Dermis microvascular lymphatic vessel endothelial cell (primary cell): ENCODE measurements at regions not wholly inside any gene's neighbourhood (a gene's known extent, or its start where the extent isn't known, plus 50 kb on each side); places are given as distances from the start of the nearest gene placed in this dataset.

ENCODE experiments used
- DNase-seq, 2 donors: peaks; one replicate each; pipeline versions ENCODE4 v3.0.0 to v3.0.0-alpha.2; 2010; ENCODE audit warnings: low read depth in 2 of 2

- DNase-seq, result no peak
Observed at GRCh38 chr13:40240293-40240692, 426.1 kb downstream of the FOXO1 start.

DNA sequence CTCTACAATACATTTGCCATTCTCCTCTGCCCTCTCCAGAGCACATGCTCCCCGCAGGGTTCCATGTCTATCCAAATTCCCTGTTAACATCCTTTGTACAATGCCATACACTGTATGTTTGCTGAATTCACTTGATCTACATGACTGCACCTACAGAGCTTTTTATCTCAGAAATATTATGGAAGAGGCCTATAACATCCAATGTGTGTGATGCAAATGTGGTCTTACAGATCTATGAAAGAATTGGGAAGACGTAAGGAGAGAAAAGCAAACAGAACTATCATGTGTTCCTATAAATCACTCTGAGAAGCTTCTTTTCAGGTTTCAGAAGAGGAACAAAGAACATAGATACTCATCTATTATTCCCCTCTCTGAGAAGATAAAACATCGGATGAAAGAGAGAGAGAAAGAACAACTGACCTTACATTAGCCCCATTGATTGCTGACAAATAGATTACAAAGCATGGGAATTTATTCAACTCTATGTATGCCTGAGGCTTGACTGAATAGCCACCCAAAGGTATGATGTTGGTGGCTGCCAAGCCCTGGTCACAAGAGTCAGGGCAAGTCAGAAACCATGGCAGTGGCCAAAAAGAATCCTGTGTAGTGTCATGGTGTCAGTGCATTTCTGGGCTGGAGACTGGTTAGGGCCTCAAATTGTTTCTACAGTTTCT lies 425.2 kb downstream of the FOXO1 start:
- no peak for DNase-seq

- no peak for DNase-seq
Observed at GRCh38 chr13:40243047-40243446, 423.4 kb downstream of the FOXO1 start.

- no peak for DNase-seq
Observed at GRCh38 chr13:40243982-40244381, 422.5 kb downstream of the FOXO1 start.

DNA sequence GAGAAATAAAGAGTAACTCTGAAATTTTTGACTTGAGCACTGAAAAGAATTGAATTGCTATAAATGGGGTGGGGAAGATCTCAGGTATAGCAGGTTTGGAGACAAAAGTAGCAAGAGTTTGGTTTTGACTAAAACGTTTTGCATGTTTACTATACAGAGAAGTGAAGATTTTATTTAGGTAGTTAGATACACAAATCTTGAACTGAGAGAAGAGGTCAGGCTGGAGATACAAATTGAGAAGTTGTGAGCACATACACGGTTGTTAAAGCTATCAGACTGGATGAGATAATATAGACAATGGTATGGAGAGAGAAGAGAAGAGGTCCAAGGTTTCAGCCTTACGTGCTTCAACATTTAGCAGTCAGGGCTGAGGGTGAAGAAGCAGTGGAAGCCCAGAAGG lies 420.9 kb downstream of the FOXO1 start:
- no peak for DNase-seq

- DNase-seq, result no peak
Observed at GRCh38 chr13:40247845-40248244, 418.6 kb downstream of the FOXO1 start.

GRCh38 chr13:40251343-40252032 lies 415.0 kb downstream of the FOXO1 start:
- DNase-seq, result no peak

DNA sequence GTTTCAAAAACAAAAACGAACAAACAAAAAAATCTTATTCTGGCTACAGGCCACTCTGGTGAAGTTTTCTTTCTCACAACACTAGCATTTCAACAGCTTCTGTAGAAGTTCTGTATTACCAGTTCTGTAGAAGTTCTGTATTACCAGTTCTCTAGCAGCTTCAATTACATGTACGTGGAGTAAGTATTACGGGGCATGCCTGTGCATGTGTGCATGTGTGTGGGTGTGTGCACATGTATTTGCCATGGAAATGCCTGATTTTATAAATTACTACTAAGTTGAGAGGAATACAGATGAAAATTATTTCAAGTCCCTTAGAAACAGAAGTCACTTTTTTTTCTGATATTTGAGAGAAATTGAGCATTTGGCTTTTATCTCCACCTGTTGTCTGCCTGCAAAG lies 414.2 kb downstream of the FOXO1 start:
- DNase-seq, result no peak

GRCh38 chr13:40252676-40253075 lies 413.8 kb downstream of the FOXO1 start:
- DNase-seq, result no peak

DNA sequence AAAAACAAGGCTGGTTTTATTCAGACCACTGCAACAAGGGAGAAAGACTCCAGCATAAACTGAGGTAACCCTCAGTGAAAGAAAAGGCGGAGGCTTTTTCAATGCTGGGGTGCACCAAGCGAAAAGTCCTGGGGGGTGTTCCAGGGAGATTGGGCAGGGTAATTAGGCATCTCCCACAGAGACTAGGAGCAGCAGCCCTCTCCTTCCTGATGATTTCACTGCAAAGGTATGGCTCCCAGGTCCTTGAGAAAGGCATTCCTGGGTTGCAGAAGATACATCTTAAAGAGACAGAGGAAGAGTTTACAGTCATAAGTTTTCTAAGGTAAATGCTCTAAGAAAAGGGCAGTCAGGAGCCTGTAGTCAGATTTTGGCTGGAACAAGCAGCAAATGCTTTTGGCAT lies 412.0 kb downstream of the FOXO1 start:
- DNase-seq, result no peak

GRCh38 chr13:40255551-40255950 lies 410.9 kb downstream of the FOXO1 start:
- DNase-seq, result peak; percentile 52 to 64

- DNase-seq, result no peak
Observed at GRCh38 chr13:40259899-40260298, 406.5 kb downstream of the FOXO1 start.

GRCh38 chr13:40261336-40261735 lies 405.1 kb downstream of the FOXO1 start:
- no peak for DNase-seq

DNA sequence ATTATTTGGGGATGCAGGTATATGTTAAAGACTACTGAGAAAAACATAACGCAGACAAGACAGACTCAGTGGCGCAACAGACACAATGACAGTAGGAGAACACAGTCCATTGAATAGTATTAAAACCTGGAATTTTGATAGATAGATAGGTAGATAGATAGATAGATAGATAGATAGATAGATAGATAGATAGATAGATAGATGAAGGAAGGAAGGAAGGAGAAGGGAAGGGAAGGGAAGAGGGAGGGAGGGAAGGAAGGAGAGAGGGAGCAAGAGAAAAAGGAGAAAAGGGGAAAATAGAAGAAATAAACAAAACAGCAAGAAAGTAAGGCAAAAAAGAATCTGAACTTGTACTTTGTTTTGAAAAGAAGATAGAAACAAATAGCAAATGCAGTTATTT lies 404.5 kb downstream of the FOXO1 start:
- DNase-seq, result no peak

DNA sequence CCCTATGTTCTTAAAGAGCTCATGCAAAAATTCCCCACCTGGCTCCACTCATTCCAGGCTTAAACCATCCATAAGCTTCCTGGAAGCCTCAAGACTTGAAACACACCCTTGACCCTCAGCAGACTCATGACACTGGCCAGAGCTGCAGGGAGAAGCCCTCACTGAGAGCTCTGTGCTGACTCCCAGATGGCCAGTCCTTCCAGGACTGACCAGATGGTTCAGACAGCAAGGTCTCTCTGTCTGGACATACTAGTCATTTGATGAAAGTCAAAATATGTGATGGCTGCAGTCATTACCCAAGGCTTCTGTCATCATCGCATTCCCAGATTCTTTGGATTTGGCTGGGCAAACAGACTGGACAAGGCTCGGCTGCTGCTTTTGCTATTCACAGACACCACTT lies 397.4 kb downstream of the FOXO1 start:
- no peak for DNase-seq

DNA sequence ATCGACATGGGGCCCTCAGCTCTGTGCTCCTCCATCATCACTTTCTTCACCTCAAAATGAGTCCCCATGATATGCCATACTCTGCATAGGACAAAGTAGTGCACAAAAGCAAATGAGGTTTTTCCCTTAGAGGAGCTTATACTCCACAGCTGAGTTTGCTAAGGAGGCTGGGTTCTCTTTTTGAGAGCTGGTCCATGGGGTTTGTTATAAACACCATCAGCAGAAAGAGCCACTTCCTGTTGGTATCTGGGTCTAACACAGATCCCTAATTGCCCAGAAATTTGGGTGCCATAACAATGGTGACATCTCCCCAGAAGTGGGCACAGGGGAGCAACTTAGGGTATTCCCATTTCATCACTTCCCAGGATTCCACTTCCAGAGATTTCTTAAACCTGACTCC lies 395.7 kb downstream of the FOXO1 start:
- DNase-seq, result no peak

DNA sequence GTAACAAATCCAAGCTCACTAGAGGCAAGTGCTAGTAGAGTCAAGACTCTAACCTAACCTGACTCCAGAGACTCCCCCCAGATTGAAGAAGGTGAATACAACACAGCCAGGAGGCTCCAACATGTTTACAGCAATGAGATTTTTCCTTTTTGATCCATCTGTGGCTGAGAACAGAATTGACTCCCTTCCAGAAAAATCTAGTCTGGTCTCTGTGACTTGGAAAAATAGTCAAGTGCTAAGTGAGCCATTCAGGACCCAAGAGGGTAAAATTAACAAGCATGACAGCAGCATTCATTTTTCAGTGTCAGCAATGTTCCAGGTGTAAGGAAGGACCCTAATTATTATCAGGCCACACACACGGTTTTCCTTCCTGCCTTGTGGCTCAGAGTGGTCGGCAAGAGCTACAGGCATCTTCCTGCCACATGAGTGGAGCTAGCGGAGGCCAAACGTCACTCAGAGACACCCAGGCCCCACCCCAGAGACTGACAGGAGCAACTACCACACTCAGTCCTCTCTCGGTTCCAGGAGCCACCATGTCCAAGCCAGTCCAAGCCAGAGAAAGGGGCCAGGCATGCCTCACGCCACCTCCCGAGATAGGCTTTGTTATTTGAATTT lies 395.1 kb downstream of the FOXO1 start:
- peak; percentile 85 to 88 for DNase-seq

DNA sequence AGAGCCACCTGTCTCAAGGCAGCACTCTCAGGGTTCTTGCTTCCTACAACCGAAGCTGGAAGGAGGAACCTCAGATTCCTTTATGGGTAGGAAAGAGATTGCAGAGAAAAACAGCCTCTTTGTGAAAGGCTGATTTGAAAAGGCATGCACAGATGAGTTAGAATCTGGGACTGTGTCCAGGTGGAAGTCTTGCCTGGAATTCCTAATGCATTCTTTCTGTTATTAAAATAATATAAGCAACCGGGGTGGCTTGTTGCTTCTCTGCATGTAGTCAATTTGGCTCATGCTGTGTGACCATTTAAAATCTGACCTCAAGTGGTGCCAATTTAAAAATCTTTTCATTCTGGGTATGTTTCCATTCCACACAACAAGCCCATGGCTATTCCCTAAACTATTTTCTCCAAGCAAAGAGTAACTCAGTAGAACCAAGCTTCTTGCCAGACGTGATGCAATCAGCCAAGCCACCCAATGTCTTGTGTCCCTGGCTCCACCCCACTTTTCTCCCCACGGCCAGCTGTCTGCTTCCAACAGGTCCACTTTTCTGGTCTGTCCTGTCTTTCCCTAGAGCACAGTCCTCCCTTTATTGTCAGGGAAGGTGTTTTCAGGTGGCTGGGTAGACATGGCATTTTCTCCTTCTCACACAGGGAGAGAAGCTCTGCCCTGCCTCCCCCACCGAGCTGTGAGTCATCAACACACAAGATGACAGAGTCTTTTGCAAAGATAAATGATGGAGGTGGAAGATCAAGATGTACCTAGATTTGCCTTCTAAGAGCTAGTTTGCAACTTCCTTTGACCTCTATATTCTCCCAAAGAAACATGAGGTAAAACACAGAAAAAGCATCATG lies 394.3 kb downstream of the FOXO1 start:
- DNase-seq, result peak; percentile 40 to 57

GRCh38 chr13:40272776-40273139 lies 393.7 kb downstream of the FOXO1 start:
- no peak for DNase-seq

DNA sequence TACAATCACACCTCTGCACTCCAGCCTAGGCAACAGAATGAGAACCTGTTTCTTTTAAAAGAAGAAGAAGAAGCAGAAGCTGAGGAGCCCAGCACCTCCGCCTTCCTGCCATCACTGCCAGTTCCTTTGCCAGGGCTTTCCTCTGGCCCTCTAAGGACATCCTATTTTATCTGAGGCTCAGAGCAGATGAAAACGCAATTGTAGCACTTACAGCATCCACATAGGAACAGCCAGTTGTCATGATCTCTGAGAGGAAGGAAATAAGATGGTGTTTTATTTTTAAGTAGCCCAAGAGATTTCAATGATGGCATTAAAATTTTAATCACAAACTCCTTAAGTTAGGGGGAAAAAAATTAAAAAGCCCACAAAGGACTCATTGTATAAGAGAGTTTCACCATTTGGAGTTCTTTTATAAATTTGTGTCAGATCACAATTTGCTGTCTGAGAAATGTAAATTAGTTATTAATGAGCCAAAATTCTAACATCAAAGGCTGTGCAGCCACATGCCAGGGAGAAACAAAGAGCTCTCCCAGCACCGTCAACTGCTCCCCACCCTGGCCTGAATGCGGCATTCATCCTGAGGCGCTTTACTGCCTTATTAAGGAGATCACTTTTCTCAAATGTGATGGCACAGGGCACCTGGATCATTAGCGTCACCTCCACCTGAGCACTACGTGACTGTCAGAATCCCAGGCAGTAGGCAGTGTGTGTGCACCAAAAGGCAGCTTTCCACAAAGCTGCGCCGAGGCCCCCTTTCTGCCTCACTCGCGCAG lies 393.0 kb downstream of the FOXO1 start:
- no peak for DNase-seq

DNA sequence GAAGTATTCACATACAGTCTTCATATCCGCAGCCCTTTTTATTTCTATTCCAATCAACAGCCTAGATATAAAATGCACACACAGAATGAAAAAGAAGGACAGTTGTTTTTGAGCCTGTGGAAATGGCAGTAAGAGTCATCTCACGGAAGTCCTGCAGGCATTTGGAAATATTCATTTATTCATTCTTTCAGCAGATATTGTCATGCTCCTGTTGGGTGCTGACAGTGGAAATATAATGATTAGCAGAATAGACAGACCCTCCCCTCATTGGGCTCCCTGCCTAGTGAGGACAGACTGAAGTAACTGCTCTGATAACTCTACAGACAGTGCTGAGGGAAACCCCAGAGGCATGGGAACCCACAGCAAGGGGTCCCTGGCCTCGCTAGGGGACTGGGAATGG lies 392.3 kb downstream of the FOXO1 start:
- DNase-seq, result no peak
